CD4-positive, alpha-beta T cell treated with Interleukin-17A for 1 hour (primary cell): ENCODE measurements at regions not wholly inside any gene's neighbourhood (a gene's known extent, or its start where the extent isn't known, plus 50 kb on each side); places are given as distances from the start of the nearest gene placed in this dataset.

Source experiments
- DNase-seq: peaks from one replicate; pipeline ENCODE4 v3.0.0-alpha.2; 2020

- DNase-seq = no peak
These were observed 1475.2 kb downstream of the TBC1D22A start for GRCh38 chr22:48237466-48238283.

GRCh38 chr22:48236261-48236660 is 1473.8 kb downstream of the TBC1D22A start:
- DNase-seq = no peak

GRCh38 chr22:48235744-48236143 is 1473.3 kb downstream of the TBC1D22A start:
- no peak for DNase-seq

GRCh38 chr22:48234011-48234410 is 1471.6 kb downstream of the TBC1D22A start:
- no peak for DNase-seq

GRCh38 chr22:48233586-48233985 is 1471.1 kb downstream of the TBC1D22A start:
- DNase-seq = no peak

- DNase-seq = no peak
These were observed 1466.0 kb downstream of the TBC1D22A start for GRCh38 chr22:48228468-48228867.

- DNase-seq = no peak
These were observed 1465.0 kb downstream of the TBC1D22A start for GRCh38 chr22:48227341-48228018.

GRCh38 chr22:48226026-48227013 is 1463.9 kb downstream of the TBC1D22A start:
- DNase-seq = no peak

GRCh38 chr22:48224332-48224731 is 1461.9 kb downstream of the TBC1D22A start:
- no peak for DNase-seq

GRCh38 chr22:48223488-48224190 is 1461.2 kb downstream of the TBC1D22A start:
- DNase-seq = no peak

GRCh38 chr22:48222742-48223487 is 1460.5 kb downstream of the TBC1D22A start:
- no peak for DNase-seq

GRCh38 chr22:48218889-48219420 is 1456.5 kb downstream of the TBC1D22A start:
- DNase-seq = no peak

- DNase-seq = no peak
These were observed 1455.1 kb downstream of the TBC1D22A start for GRCh38 chr22:48217596-48217995.

GRCh38 chr22:48212727-48213126 is 1450.3 kb downstream of the TBC1D22A start:
- no peak for DNase-seq

- no peak for DNase-seq
These were observed 1448.4 kb downstream of the TBC1D22A start for GRCh38 chr22:48210812-48211211.

- DNase-seq = no peak
These were observed 1447.7 kb downstream of the TBC1D22A start for GRCh38 chr22:48210198-48210580.

GRCh38 chr22:48209473-48210197 is 1447.2 kb downstream of the TBC1D22A start:
- no peak for DNase-seq

- no peak for DNase-seq
These were observed 1446.4 kb downstream of the TBC1D22A start for GRCh38 chr22:48208894-48209293.

GRCh38 chr22:48207919-48208535 is 1445.6 kb downstream of the TBC1D22A start:
- no peak for DNase-seq

GRCh38 chr22:48205790-48206189 is 1443.3 kb downstream of the TBC1D22A start:
- no peak for DNase-seq
